B cell (primary cell): ENCODE measurements at regions not wholly inside any gene's neighbourhood (a gene's known extent, or its start where the extent isn't known, plus 50 kb on each side); places are given as distances from the start of the nearest gene placed in this dataset.

Source experiments
- ATAC-seq: fragments of 200-7000 bp; cut with Tn5 transposase; one replicate; pipeline ENCODE4 v1.10.0; 2021; ENCODE audit warnings: low read depth, mild to moderate bottlenecking, moderate number of reproducible peaks, moderate library complexity
- CTCF ChIA-PET: fragments of 350-600 bp; sonication (Branson Sonifier 250); formaldehyde crosslinking; loops from one replicate; lab custom pipeline; 2021; ENCODE audit warnings: antibody characterized with exemption, inconsistent platforms; lab: Charles Lee
- POLR2A ChIA-PET: fragments of 350-600 bp; sonication (Branson Sonifier 250); formaldehyde crosslinking; loops from one replicate; lab custom pipeline; 2021; ENCODE audit warnings: antibody characterized with exemption; lab: Charles Lee
- DNase-seq: peaks from one replicate; pipeline ENCODE4 v3.0.0; 2013
- H2AFZ ChIP-seq: 2 replicates; pipeline ENCODE4 v1.6.1; 2012; ENCODE audit warnings: mild to moderate bottlenecking, low read depth, low read length; ENCODE audit not compliant: insufficient read depth, poor library complexity, severe bottlenecking
- H3K27ac ChIP-seq, 2 donors: 1 replicate in 1 of 2; 2 replicates in 1 of 2; pipeline ENCODE4 v1.5.1; 2012 to 2013; ENCODE audit warnings: low read length in 2 of 2, mild to moderate bottlenecking in 2 of 2, moderate library complexity in 1 of 2
- H3K27me3 ChIP-seq, 4 experiments: fragments of 200-600 bp in 1 of 4; sonication (generic) in 1 of 4; replicated peaks in 1 of 4; 1 replicate in 2 of 4; 2 replicates in 2 of 4; pipeline versions ENCODE4 v1.6.1 to v1.7.0; 2013 to 2016; ENCODE audit warnings: low read length in 3 of 4, mild to moderate bottlenecking in 2 of 4, mixed read lengths in 1 of 4, moderate library complexity in 1 of 4; ENCODE audit not compliant: insufficient read depth in 4 of 4, control insufficient read depth in 3 of 4; ENCODE audit errors: control extremely low read depth in 1 of 4
- H3K36me3 ChIP-seq, 2 experiments: replicated peaks in 1 of 2; 1 replicate in 1 of 2; 2 replicates in 1 of 2; pipeline versions ENCODE4 v1.6.1 to v1.7.1; 2013; ENCODE audit warnings: low read length in 1 of 2; ENCODE audit not compliant: insufficient read depth in 2 of 2, control insufficient read depth in 1 of 2; ENCODE audit errors: control extremely low read depth in 1 of 2, extremely low read depth in 1 of 2
- H3K4me1 ChIP-seq, 2 donors: fragments of 200-600 bp in 1 of 2; sonication (generic) in 1 of 2; 1 replicate in 1 of 2; 2 replicates in 1 of 2; pipeline versions ENCODE4 v1.5.1 to v1.6.1; 2013 to 2017; ENCODE audit warnings: low read length in 2 of 2; ENCODE audit not compliant: control insufficient read depth in 2 of 2, insufficient read depth in 2 of 2
- H3K4me2 ChIP-seq: replicated peaks from 2 replicates; pipeline ENCODE3; 2012; ENCODE audit warnings: mild to moderate bottlenecking, low read depth, low read length; ENCODE audit not compliant: poor library complexity, severe bottlenecking
- H3K4me3 ChIP-seq, 5 experiments: fragments of 200-600 bp in 1 of 5; sonication (generic) in 1 of 5; 1 replicate in 3 of 5; 2 replicates in 2 of 5; pipeline versions ENCODE4 v1.5.1 to v1.7.0; 2011 to 2016; ENCODE audit warnings: low read length in 4 of 5, mild to moderate bottlenecking in 4 of 5, low read depth in 2 of 5, control low read depth in 1 of 5, moderate library complexity in 1 of 5; ENCODE audit not compliant: insufficient read depth in 1 of 5; ENCODE audit errors: control extremely low read depth in 1 of 5, extremely low read depth in 1 of 5
- H3K79me2 ChIP-seq: fragments of 200-600 bp; sonication (generic); one replicate; pipeline ENCODE4 v1.6.0; 2016; ENCODE audit warnings: low read length; ENCODE audit not compliant: control insufficient read depth, insufficient read depth
- H3K9ac ChIP-seq: fragments of 200-600 bp; sonication (generic); 2 replicates; pipeline ENCODE4 v1.6.1; 2017; ENCODE audit warnings: mild to moderate bottlenecking, low read length, moderate library complexity
- H3K9me3 ChIP-seq, 3 donors: one replicate each; pipeline versions ENCODE4 v1.6.1 to v1.7.1; 2013; ENCODE audit warnings: low read length in 2 of 3; ENCODE audit not compliant: control insufficient read depth in 2 of 3, insufficient read depth in 1 of 3; ENCODE audit errors: control extremely low read depth in 1 of 3
- H4K20me1 ChIP-seq: 2 replicates; pipeline ENCODE4 v1.6.0; 2012; ENCODE audit warnings: mild to moderate bottlenecking, low read length; ENCODE audit not compliant: insufficient read depth, control insufficient read depth, poor library complexity, severe bottlenecking
- H3K27ac Mint-ChIP-seq: one replicate; pipeline ENCODE4 v1.8.0; 2021; ENCODE audit warnings: mixed read lengths
- H3K27me3 Mint-ChIP-seq: one replicate; pipeline ENCODE4 v1.8.0; 2021; ENCODE audit warnings: mixed read lengths
- H3K4me1 Mint-ChIP-seq: one replicate; pipeline ENCODE4 v1.8.0; 2021; ENCODE audit warnings: mixed read lengths
- H3K4me3 Mint-ChIP-seq: one replicate; pipeline ENCODE4 v1.8.0; 2021; ENCODE audit warnings: mixed read lengths
- H3K9me3 Mint-ChIP-seq: one replicate; pipeline ENCODE4 v1.8.0; 2022; ENCODE audit warnings: mixed read lengths; ENCODE audit not compliant: insufficient read depth
- CTCF ChIP-seq: fragments of 200-600 bp; IDR thresholded peaks from one replicate; pipeline ENCODE4 v1.8.0; 2022; ENCODE audit warnings: antibody characterized with exemption, mild to moderate bottlenecking
- EZH2 ChIP-seq: IDR thresholded peaks from 2 replicates; pipeline ENCODE4 v1.6.1; 2012; ENCODE audit warnings: borderline replicate concordance, low read depth, mild to moderate bottlenecking, moderate library complexity, low read length; ENCODE audit not compliant: insufficient read depth, poor library complexity, severe bottlenecking
- WGBS: methylation state at CpG from one replicate; pipeline ENCODE4 v1.1.5; 2013; ENCODE audit warnings: missing lambda C conversion rate; ENCODE audit not compliant: insufficient coverage; 5-methylcytosine and 5-hydroxymethylcytosine counted together
- intact Hi-C: fragments of 100-400 bp; cut with micrococcal nuclease; formaldehyde crosslinking; loops from one replicate; pipeline ENCODE4 v1.10.0; 2022

- no CpG with 5 or more reads among the region's 1 CpG for WGBS
Observed at GRCh38 chr7:94335586-94335985, 59.1 kb upstream of the COL1A2 start.

GRCh38 chr7:94336009-94336408 is 58.7 kb upstream of the COL1A2 start:
- ChIA-PET POLR2A (no interaction called here), CTCF (interaction anchor here (1.2 kb wide), 1 partner anchor 10 kb away, joined by 3 read pairs; no protein-coding TSS in a partner anchor)
- H3K36me3 ChIP-seq = no peaks in the 10 kb centered on the region
- no peak overlapping the region for H3K4me2 ChIP-seq
- H3K9me3 Mint-ChIP-seq = no peaks in the 10 kb centered on the region
- no peak overlapping the region for H3K9ac ChIP-seq
- peaks cover 3% of the 10 kb centered on the region for H3K4me1 Mint-ChIP-seq
- H3K27me3 Mint-ChIP-seq = no peaks in the 10 kb centered on the region
- H3K27ac ChIP-seq = no peak overlapping the region
- no peak overlapping the region for H3K27ac Mint-ChIP-seq
- ATAC-seq (no peak), DNase-seq (no peak)
- no peak overlapping the region for H3K4me3 Mint-ChIP-seq
- no peak for TF ChIP-seq CTCF
- intact Hi-C loops = no loop called here
- H4K20me1 ChIP-seq = no peaks in the 10 kb centered on the region
- H3K4me3 ChIP-seq = no peak overlapping the region
- H3K79me2 ChIP-seq = no peaks in the 10 kb centered on the region
- H2AFZ ChIP-seq = no peak overlapping the region
- 100% methylated on average over 1 of the region's 2 CpGs for WGBS
- H3K27me3 ChIP-seq = no peaks in the 10 kb centered on the region
- no peaks in the 10 kb centered on the region for H3K9me3 ChIP-seq
- H3K4me1 ChIP-seq = no peaks in the 10 kb centered on the region

More at GRCh38 chr7:94335586-94335985, 59.1 kb upstream of the COL1A2 start:
- no peaks in the 10 kb centered on the region for H4K20me1 ChIP-seq
- no peaks in the 10 kb centered on the region for H3K27me3 ChIP-seq
- no peaks in the 10 kb centered on the region for H3K36me3 ChIP-seq
- peaks cover 3% of the 10 kb centered on the region for H3K4me1 Mint-ChIP-seq
- no peak overlapping the region for H3K27ac Mint-ChIP-seq
- H3K4me3 ChIP-seq = no peak overlapping the region
- intact Hi-C loops = no loop called here
- no peaks in the 10 kb centered on the region for H3K27me3 Mint-ChIP-seq
- H2AFZ ChIP-seq = no peak overlapping the region
- CTCF ChIA-PET = interaction anchor here (1.2 kb wide), 1 partner anchor 10 kb away, joined by 3 read pairs; no protein-coding TSS in a partner anchor
- TF ChIP-seq CTCF = no peak
- TF ChIP-seq EZH2 = no peak
- H3K27ac ChIP-seq = no peak overlapping the region
- no peaks in the 10 kb centered on the region for H3K4me1 ChIP-seq
- POLR2A ChIA-PET = no interaction called here
- no peak overlapping the region for H3K4me3 Mint-ChIP-seq
- no peak overlapping the region for H3K9ac ChIP-seq
- no peak for ATAC-seq
- H3K79me2 ChIP-seq = no peaks in the 10 kb centered on the region
- H3K9me3 Mint-ChIP-seq = no peaks in the 10 kb centered on the region
- H3K4me2 ChIP-seq = no peak overlapping the region
- no peaks in the 10 kb centered on the region for H3K9me3 ChIP-seq
- no peak for DNase-seq
